ENCODE measurements at regions not wholly inside any gene's neighbourhood (a gene's known extent, or its start where the extent isn't known, plus 50 kb on each side); places are given as distances from the start of the nearest gene placed in this dataset.

GRCh38 chr18:28399781-28400362, 222.9 kb upstream of the CDH2 start:
- no peak for DNase-seq (ENCODE audit: low read depth)

GRCh38 chr18:28398471-28398870, 221.5 kb upstream of the CDH2 start:
- no peak for DNase-seq (ENCODE audit: low read depth)

- DNase-seq (ENCODE audit: low read depth), result no peak
These were observed 213.1 kb upstream of the CDH2 start for GRCh38 chr18:28390022-28390421.

- DNase-seq (ENCODE audit: low read depth), result no peak
These were observed 205.4 kb upstream of the CDH2 start for GRCh38 chr18:28382215-28382879.

- no peak for DNase-seq (ENCODE audit: low read depth)
These were observed 195.3 kb upstream of the CDH2 start for GRCh38 chr18:28372186-28372585.

GRCh38 chr18:28366676-28367075, 189.7 kb upstream of the CDH2 start:
- DNase-seq (ENCODE audit: low read depth), result no peak

- peak; percentile 14 for DNase-seq (ENCODE audit: low read depth)
These were observed 188.5 kb upstream of the CDH2 start for GRCh38 chr18:28365411-28365831.

- no peak for DNase-seq (ENCODE audit: low read depth)
These were observed 186.2 kb upstream of the CDH2 start for GRCh38 chr18:28363124-28363523.

- no peak for DNase-seq (ENCODE audit: low read depth)
These were observed 182.2 kb upstream of the CDH2 start for GRCh38 chr18:28359176-28359575.

GRCh38 chr18:28357766-28358401, 181.0 kb upstream of the CDH2 start:
- no peak for DNase-seq (ENCODE audit: low read depth)

GRCh38 chr18:28350821-28351220, 173.9 kb upstream of the CDH2 start:
- no peak for DNase-seq (ENCODE audit: low read depth)

- no peak for DNase-seq (ENCODE audit: low read depth)
These were observed 165.3 kb upstream of the CDH2 start for GRCh38 chr18:28342231-28342630.

GRCh38 chr18:28338316-28338715, 161.4 kb upstream of the CDH2 start:
- no peak for DNase-seq (ENCODE audit: low read depth)

GRCh38 chr18:28334516-28334915, 157.6 kb upstream of the CDH2 start:
- DNase-seq (ENCODE audit: low read depth), result no peak

- DNase-seq (ENCODE audit: low read depth), result no peak
These were observed 155.1 kb upstream of the CDH2 start for GRCh38 chr18:28332071-28332470.

- DNase-seq (ENCODE audit: low read depth), result no peak
These were observed 154.6 kb upstream of the CDH2 start for GRCh38 chr18:28331551-28331950.

GRCh38 chr18:28313602-28314001, 136.7 kb upstream of the CDH2 start:
- no peak for DNase-seq (ENCODE audit: low read depth)

- DNase-seq (ENCODE audit: low read depth), result no peak
These were observed 111.9 kb upstream of the CDH2 start for GRCh38 chr18:28288784-28289183.

- no peak for DNase-seq (ENCODE audit: low read depth)
These were observed 110.2 kb upstream of the CDH2 start for GRCh38 chr18:28287146-28287545.

- DNase-seq (ENCODE audit: low read depth), result no peak
These were observed 107.2 kb upstream of the CDH2 start for GRCh38 chr18:28284132-28284531.

GRCh38 chr18:28281400-28281799, 104.5 kb upstream of the CDH2 start:
- no peak for DNase-seq (ENCODE audit: low read depth)

GRCh38 chr18:28269750-28270149, 92.8 kb upstream of the CDH2 start:
- no peak for DNase-seq (ENCODE audit: low read depth)

GRCh38 chr18:28267878-28268625, 91.1 kb upstream of the CDH2 start:
- DNase-seq (ENCODE audit: low read depth), result peak; percentile 2
